HCT116 (cell line): ENCODE measurements at regions not wholly inside any gene's neighbourhood (a gene's known extent, or its start where the extent isn't known, plus 50 kb on each side); places are given as distances from the start of the nearest gene placed in this dataset.

ENCODE experiments used
- EZH2 ChIP-seq: fragments of 200-600 bp; sonication (generic); IDR thresholded peaks from 2 replicates; pipeline ENCODE4 v1.6.1; 2017; ENCODE audit warnings: antibody characterized with exemption, mixed run types
- EZH2phosphoT487 ChIP-seq: fragments of 200-600 bp; IDR thresholded peaks from 2 replicates; pipeline ENCODE4 v1.6.1; 2018; ENCODE audit warnings: antibody characterized with exemption, borderline replicate concordance
- MAX ChIP-seq: IDR thresholded peaks from 2 replicates; pipeline ENCODE4 v1.6.1; 2012
- POLR2A ChIP-seq: IDR thresholded peaks from 2 replicates; pipeline ENCODE4 v1.7.0; 2011; ENCODE audit warnings: borderline replicate concordance; ENCODE audit not compliant: insufficient read depth, insufficient read length; ENCODE audit errors: extremely low read depth
- POLR2AphosphoS5 ChIP-seq: IDR thresholded peaks from 2 replicates; pipeline ENCODE4 v1.6.1; 2011; ENCODE audit warnings: mild to moderate bottlenecking, low read depth, low read length, moderate library complexity
- SP1 ChIP-seq: IDR thresholded peaks from 2 replicates; pipeline ENCODE4 v1.6.1; 2012; ENCODE audit warnings: low read depth
- TF ChIP-seq, protein P1 (sequence below): IDR thresholded peaks from 2 replicates; pipeline ENCODE4 v1.6.1; 2012; ENCODE audit warnings: low read depth
- TF ChIP-seq, protein P2 (sequence below), 3 experiments: fragments of 200-600 bp in 1 of 3; sonication (generic) in 1 of 3; IDR thresholded peaks in 2 of 3; conservative IDR thresholded peaks in 1 of 3; 2 replicates each; pipeline ENCODE4 v1.5.1; 2012 to 2017; ENCODE audit warnings: low read depth in 2 of 3, low read length in 2 of 3, antibody characterized with exemption in 1 of 3, borderline replicate concordance in 1 of 3, control low read depth in 1 of 3, mild to moderate bottlenecking in 1 of 3, mixed read lengths in 1 of 3, mixed run types in 1 of 3, moderate library complexity in 1 of 3; ENCODE audit not compliant: insufficient read depth in 1 of 3

DNA sequence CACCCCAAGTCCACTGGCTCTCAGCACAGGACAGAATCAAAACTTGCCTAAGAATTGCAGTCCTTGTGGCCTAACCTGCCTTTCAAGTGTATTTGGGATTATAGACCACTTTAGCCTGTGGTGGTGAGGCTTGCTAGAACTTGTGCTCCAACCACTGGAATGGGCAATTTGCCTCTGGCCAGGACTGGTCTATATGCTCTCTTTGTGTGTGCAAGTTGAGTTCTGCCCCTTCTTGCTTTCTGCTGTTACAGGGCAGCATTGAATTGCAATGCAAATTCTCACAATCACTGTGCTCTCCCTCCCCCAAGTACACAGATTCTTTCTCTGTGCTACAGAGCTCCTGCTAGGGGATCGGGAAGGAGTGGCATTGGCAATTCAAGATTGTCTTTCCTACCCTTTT is 233.6 kb upstream of the DIPK2B start:
- TF ChIP-seq EZH2phosphoT487 (no peak), POLR2AphosphoS5 (no peak), POLR2A (no peak), MAX (no peak), EZH2 (no peak), SP1 (no peak)
- TF ChIP-seq, protein P1, sequence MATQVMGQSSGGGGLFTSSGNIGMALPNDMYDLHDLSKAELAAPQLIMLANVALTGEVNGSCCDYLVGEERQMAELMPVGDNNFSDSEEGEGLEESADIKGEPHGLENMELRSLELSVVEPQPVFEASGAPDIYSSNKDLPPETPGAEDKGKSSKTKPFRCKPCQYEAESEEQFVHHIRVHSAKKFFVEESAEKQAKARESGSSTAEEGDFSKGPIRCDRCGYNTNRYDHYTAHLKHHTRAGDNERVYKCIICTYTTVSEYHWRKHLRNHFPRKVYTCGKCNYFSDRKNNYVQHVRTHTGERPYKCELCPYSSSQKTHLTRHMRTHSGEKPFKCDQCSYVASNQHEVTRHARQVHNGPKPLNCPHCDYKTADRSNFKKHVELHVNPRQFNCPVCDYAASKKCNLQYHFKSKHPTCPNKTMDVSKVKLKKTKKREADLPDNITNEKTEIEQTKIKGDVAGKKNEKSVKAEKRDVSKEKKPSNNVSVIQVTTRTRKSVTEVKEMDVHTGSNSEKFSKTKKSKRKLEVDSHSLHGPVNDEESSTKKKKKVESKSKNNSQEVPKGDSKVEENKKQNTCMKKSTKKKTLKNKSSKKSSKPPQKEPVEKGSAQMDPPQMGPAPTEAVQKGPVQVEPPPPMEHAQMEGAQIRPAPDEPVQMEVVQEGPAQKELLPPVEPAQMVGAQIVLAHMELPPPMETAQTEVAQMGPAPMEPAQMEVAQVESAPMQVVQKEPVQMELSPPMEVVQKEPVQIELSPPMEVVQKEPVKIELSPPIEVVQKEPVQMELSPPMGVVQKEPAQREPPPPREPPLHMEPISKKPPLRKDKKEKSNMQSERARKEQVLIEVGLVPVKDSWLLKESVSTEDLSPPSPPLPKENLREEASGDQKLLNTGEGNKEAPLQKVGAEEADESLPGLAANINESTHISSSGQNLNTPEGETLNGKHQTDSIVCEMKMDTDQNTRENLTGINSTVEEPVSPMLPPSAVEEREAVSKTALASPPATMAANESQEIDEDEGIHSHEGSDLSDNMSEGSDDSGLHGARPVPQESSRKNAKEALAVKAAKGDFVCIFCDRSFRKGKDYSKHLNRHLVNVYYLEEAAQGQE = no peak
- TF ChIP-seq, protein P2, sequence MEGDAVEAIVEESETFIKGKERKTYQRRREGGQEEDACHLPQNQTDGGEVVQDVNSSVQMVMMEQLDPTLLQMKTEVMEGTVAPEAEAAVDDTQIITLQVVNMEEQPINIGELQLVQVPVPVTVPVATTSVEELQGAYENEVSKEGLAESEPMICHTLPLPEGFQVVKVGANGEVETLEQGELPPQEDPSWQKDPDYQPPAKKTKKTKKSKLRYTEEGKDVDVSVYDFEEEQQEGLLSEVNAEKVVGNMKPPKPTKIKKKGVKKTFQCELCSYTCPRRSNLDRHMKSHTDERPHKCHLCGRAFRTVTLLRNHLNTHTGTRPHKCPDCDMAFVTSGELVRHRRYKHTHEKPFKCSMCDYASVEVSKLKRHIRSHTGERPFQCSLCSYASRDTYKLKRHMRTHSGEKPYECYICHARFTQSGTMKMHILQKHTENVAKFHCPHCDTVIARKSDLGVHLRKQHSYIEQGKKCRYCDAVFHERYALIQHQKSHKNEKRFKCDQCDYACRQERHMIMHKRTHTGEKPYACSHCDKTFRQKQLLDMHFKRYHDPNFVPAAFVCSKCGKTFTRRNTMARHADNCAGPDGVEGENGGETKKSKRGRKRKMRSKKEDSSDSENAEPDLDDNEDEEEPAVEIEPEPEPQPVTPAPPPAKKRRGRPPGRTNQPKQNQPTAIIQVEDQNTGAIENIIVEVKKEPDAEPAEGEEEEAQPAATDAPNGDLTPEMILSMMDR (IDR thresholded peaks at IDR 0.05 in 2 of 3, conservative IDR thresholded peaks at IDR 0.05 in 1 of 3; ENCODE audit: borderline replicate concordance in 1 of 3, insufficient read depth in 1 of 3, low read depth in 2 of 3, low read length in 2 of 3) = no peak
